Thymus (tissue), 11 donors: ENCODE measurements at regions not wholly inside any gene's neighbourhood (a gene's known extent, or its start where the extent isn't known, plus 50 kb on each side); places are given as distances from the start of the nearest gene placed in this dataset.

Experiments used
- DNase-seq, 9 donors: peaks; one replicate each; pipeline ENCODE4 v3.0.0-alpha.2; 2013; ENCODE audit warnings: low spot score in 9 of 9, low read depth in 6 of 9, missing footprints in 1 of 9
- H3K27ac ChIP-seq, 2 donors: one replicate each; pipeline ENCODE4 v1.5.1; 2013; ENCODE audit warnings: control low read depth in 1 of 2, low read depth in 1 of 2, low read length in 1 of 2, mild to moderate bottlenecking in 1 of 2, moderate library complexity in 1 of 2
- H3K27me3 ChIP-seq, 2 donors: one replicate each; pipeline ENCODE4 v1.5.1; 2013; ENCODE audit warnings: low read length in 1 of 2; ENCODE audit not compliant: control insufficient read depth in 2 of 2, insufficient read depth in 1 of 2
- H3K36me3 ChIP-seq, 2 donors: one replicate each; pipeline ENCODE4 v1.5.1; 2013; ENCODE audit warnings: low read length in 1 of 2, mild to moderate bottlenecking in 1 of 2, moderate library complexity in 1 of 2; ENCODE audit not compliant: control insufficient read depth in 2 of 2, insufficient read depth in 2 of 2
- H3K4me1 ChIP-seq, 2 donors: one replicate each; pipeline ENCODE4 v1.5.1; 2013; ENCODE audit warnings: low read length in 2 of 2; ENCODE audit not compliant: control insufficient read depth in 2 of 2, insufficient read depth in 2 of 2
- H3K4me3 ChIP-seq, 2 donors: one replicate each; pipeline ENCODE4 v1.5.1; 2013; ENCODE audit warnings: low read length in 2 of 2, control low read depth in 1 of 2, mild to moderate bottlenecking in 1 of 2
- H3K9me3 ChIP-seq, 2 donors: one replicate each; pipeline ENCODE4 v1.5.1; 2013; ENCODE audit warnings: low read length in 1 of 2, mild to moderate bottlenecking in 1 of 2; ENCODE audit not compliant: control insufficient read depth in 2 of 2, insufficient read depth in 1 of 2
- WGBS: extraction: QIAGEN DNeasy Blood & Tissue Kit; methylation state at CpG from one replicate; pipeline ENCODE4 v1.1.7; 2013; 5-methylcytosine and 5-hydroxymethylcytosine counted together
- donor health status: healthy.

DNA sequence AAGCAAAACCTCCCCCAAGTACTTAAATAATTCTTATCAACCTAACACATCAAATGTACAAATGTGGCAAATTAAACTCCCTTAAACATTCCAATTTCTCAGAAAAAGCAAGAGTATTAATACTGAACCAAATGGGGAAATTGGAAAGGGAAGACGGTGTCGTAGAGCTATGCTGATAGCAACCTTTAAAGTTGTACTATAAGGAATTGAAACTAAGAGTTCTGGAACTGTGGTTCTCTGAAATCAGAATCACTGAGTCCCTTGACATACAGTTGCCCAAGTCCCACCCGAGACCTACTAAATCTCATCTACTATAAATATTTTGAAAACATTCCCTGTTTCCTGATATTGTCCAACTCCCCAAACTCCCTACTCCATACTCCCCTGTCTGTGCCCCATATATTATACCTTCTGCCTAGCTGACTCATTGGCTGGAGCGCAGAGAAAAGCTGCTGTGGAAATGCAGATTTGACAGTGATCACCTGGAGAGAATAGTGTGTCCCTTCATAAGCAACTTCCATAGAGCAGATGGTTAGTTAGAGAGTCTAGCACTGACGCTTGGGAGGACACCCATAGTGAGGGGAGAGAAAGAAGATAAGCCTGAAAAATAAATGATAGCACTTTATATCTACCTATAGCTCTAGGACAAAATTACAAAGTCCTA, 51.4 kb upstream of the ITM2B start:
- no peaks in the 10 kb centered on the region for H3K9me3 ChIP-seq
- no peak for DNase-seq
- no peak overlapping the region for H3K4me3 ChIP-seq
- peaks cover 3 to 17% of the 10 kb centered on the region in 2 donors for H3K4me1 ChIP-seq
- no peaks in the 10 kb centered on the region for H3K36me3 ChIP-seq
- no peaks in the 10 kb centered on the region for H3K27me3 ChIP-seq
- no peak overlapping the region for H3K27ac ChIP-seq
- 94% methylated on average over 5 of the region's 5 CpGs for whole genome bisulfite sequencing

DNA sequence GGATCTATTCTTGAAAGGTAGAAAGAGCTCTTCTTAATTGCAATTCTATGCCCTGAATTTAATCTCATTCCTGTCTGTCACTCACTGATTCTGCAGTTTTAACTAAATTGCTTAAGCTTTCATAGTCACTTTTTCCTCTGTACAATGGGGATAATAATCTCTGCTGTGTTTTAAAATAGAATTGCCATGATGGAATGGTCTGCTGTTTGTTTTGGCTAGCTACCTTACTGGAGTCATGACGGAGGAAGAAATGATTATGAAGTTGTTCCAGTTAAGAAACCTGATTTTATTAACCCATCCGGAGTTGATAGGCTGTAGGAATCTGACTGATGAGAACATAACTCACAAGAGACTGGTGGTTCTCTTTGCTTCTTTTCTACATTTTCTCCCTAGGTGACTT, 54.9 kb upstream of the ITM2B start:
- no peaks in the 10 kb centered on the region for H3K36me3 ChIP-seq

GRCh38 chr13:48176781-48177180, 56.2 kb upstream of the ITM2B start:
- H3K36me3 ChIP-seq, result no peaks in the 10 kb centered on the region
- H3K4me1 ChIP-seq, result no peaks in the 10 kb centered on the region
- no peak overlapping the region for H3K27ac ChIP-seq
- WGBS, result over 99% methylated on average over 6 of the region's 6 CpGs
- no peak overlapping the region for H3K4me3 ChIP-seq
- H3K27me3 ChIP-seq, result no peaks in the 10 kb centered on the region
- no peak for DNase-seq
- peaks cover 0 to 2% of the 10 kb centered on the region in 2 donors for H3K9me3 ChIP-seq

More for the DNA sequence above, 54.9 kb upstream of the ITM2B start:
- WGBS, result 91% methylated on average over 2 of the region's 2 CpGs
- Histone ChIP-seq H3K27ac (no peak overlapping the region), H3K9me3 (no peaks in the 10 kb centered on the region), H3K4me3 (no peak overlapping the region), H3K27me3 (no peaks in the 10 kb centered on the region), H3K4me1 (no peaks in the 10 kb centered on the region)
- DNase-seq, result no peak

DNA sequence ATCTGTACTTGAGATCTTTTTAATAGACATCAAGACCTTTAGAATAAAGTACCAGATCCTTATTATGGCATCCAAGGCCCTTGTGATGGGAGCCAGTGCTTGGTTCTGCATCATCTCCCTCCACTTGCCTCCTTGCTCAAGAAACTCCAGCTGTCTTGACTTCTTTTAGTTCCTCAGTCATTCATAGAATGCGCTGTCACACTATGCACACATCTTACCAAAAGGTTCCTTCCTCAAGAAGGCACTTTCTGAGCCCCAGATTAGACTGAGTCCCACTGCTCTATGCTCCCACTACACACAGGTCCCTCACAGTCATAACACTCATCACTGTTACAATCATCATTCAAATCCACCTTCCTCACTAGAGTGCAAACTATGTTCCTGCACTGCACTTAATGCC, 57.8 kb upstream of the ITM2B start:
- peaks cover 0 to 3% of the 10 kb centered on the region in 2 donors for H3K9me3 ChIP-seq

DNA sequence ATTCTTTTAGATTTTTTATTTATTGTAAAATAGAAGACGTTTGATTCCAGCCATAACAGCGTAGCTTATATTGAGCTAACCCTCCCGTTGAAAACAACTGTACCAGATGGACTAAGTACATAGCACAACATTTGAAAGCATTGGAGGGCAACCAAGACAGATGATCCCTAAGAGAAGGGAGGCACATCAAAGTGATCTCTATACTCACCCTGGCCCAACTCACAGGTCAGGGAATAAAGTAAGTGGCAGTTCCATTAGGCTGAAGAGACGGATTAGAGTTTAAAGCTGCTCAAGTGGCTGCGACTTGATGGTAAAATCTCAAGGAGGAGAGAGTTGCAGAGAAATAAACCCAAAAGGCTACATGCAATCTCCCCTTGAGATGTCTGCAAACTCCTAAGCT, 65.1 kb upstream of the ITM2B start:
- Histone ChIP-seq H3K4me3 (no peak overlapping the region), H3K27me3 (no peaks in the 10 kb centered on the region), H3K4me1 (no peaks in the 10 kb centered on the region), H3K36me3 (no peaks in the 10 kb centered on the region), H3K27ac (no peak overlapping the region), H3K9me3 (peaks cover 0 to 3% of the 10 kb centered on the region in 2 donors)
- no peak for DNase-seq
- 92% methylated on average over 5 of the region's 5 CpGs for WGBS

More for the DNA sequence above, 57.8 kb upstream of the ITM2B start:
- 93% methylated on average over 1 of the region's 1 CpG for WGBS
- no peaks in the 10 kb centered on the region for H3K4me1 ChIP-seq
- DNase-seq, result no peak
- H3K36me3 ChIP-seq, result no peaks in the 10 kb centered on the region
- H3K27ac ChIP-seq, result no peak overlapping the region
- no peaks in the 10 kb centered on the region for H3K27me3 ChIP-seq
- H3K4me3 ChIP-seq, result no peak overlapping the region

DNA sequence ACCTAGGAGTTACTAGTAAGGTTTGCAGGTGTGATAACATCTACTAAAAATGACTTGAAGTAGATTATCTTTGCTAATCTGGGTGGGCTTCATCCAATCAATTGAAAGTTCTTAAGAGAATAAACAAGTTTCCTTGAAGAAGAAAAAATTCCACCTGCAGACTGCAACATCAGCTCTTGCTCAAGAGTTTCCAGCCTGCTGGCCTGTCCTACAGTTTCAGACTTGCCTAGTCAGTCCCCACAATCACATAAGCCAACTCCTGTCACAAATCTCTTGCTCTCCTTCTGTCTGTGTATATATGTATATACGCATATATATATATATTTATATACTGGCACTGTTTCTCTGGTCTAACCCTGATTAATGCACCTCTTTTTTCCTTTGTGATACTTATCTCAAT, 67.3 kb upstream of the ITM2B start:
- no peaks in the 10 kb centered on the region for H3K9me3 ChIP-seq
- no peaks in the 10 kb centered on the region for H3K27me3 ChIP-seq
- H3K36me3 ChIP-seq, result no peaks in the 10 kb centered on the region
- H3K4me3 ChIP-seq, result no peak overlapping the region
- 46% methylated on average over 1 of the region's 1 CpG for WGBS
- H3K4me1 ChIP-seq, result peaks cover 0 to 4% of the 10 kb centered on the region in 2 donors
- no peak for DNase-seq
- H3K27ac ChIP-seq, result no peak overlapping the region

DNA sequence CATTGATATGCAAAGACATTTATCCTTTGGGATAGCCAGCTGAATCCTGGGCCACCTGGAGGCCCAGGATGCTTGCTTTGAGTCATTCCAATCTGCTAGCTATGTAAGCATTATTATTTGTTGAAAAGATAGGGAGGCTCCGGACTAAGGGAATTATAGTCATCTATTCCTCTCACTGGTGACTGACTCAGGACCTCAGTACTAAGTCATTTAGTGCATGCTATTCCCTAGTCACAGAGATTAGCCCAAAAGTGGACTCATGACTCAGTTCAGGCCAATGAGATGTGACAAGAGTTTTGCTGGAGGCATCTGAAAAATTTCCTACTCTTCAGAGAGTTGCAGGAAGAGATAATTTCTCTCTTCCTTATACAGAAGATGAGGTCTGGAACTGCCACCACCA, 67.9 kb upstream of the ITM2B start:
- WGBS, result 94% methylated on average over 1 of the region's 1 CpG
- peaks cover 0 to 4% of the 10 kb centered on the region in 2 donors for H3K4me1 ChIP-seq
- no peak for DNase-seq
- H3K27ac ChIP-seq, result peak overlapping the region in 1 of 2 donors; percentile 2
- no peaks in the 10 kb centered on the region for H3K27me3 ChIP-seq
- no peak overlapping the region for H3K4me3 ChIP-seq
- H3K9me3 ChIP-seq, result no peaks in the 10 kb centered on the region
- H3K36me3 ChIP-seq, result no peaks in the 10 kb centered on the region

GRCh38 chr13:48163061-48163460, 68.2 kb upstream of the MED4 start:
- Histone ChIP-seq H3K9me3 (no peaks in the 10 kb centered on the region), H3K27me3 (no peaks in the 10 kb centered on the region), H3K27ac (no peak overlapping the region), H3K36me3 (no peaks in the 10 kb centered on the region), H3K4me1 (peaks cover 11 to 19% of the 10 kb centered on the region in 2 donors), H3K4me3 (no peak overlapping the region)
- no peak for DNase-seq
- WGBS, result 98% methylated on average over 4 of the region's 4 CpGs

- DNase-seq, result no peak
- Histone ChIP-seq H3K9me3 (no peaks in the 10 kb centered on the region), H3K4me1 (peaks cover 12 to 24% of the 10 kb centered on the region in 2 donors), H3K27me3 (no peaks in the 10 kb centered on the region), H3K27ac (no peak overlapping the region), H3K36me3 (no peaks in the 10 kb centered on the region), H3K4me3 (no peak overlapping the region)
- 96% methylated on average over 2 of the region's 2 CpGs for WGBS
These were observed 67.3 kb upstream of the MED4 start for GRCh38 chr13:48162217-48162616.
